ENCODE measurements at regions not wholly inside any gene's neighbourhood (a gene's known extent, or its start where the extent isn't known, plus 50 kb on each side); places are given as distances from the start of the nearest gene placed in this dataset.

- no peaks in the 10 kb centered on the region for H3K36me3 ChIP-seq
- H3K27ac ChIP-seq: no peak overlapping the region
- no peaks in the 10 kb centered on the region for H3K9me3 ChIP-seq
- no peak overlapping the region for H3K4me3 ChIP-seq (replicated peaks in 1 of 3)
- no peaks in the 10 kb centered on the region for H3K27me3 ChIP-seq
- intact Hi-C loops (cut with DNase I): no loop called here
- no peaks in the 10 kb centered on the region for H3K4me1 ChIP-seq
- DNase-seq: no peak
- no peak for TF ChIP-seq POLR2A (IDR thresholded peaks at IDR 0.05)
- TF ChIP-seq CTCF (IDR thresholded peaks at IDR 0.05): no peak
Measured at GRCh38 chr13:107413005-107413404, 802.3 kb downstream of the LIG4 start.

DNA sequence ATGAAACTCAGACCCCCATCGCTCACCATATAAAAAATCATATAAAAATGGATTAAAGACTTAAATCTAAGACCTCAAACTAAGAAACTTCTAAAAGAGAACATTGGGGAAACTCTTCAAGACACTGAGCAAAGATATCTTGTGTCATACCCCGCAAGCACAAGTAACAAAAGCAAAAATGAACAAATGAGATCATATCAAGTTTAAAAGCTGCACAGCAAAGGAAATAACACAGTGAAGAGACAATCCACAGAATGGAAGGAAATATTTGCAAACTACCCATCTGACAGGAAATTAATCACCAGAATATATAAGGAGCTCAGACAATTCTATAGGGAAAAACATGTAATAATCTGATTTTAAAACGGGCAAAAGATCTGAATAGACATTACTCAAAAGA lies 808.3 kb downstream of the LIG4 start:
- 82 to 85% methylated on average over 3 of the region's 3 CpGs for WGBS, 2 donors
- H3K27me3 ChIP-seq: no peaks in the 10 kb centered on the region
- DNase-seq: no peak
- H3K9me3 ChIP-seq: no peaks in the 10 kb centered on the region
- H3K4me1 ChIP-seq: no peaks in the 10 kb centered on the region
- intact Hi-C loops (cut with DNase I): no loop called here
- no peak overlapping the region for H3K27ac ChIP-seq
- no peak for TF ChIP-seq POLR2A (IDR thresholded peaks at IDR 0.05)
- no peak for TF ChIP-seq CTCF (IDR thresholded peaks at IDR 0.05)
- no peaks in the 10 kb centered on the region for H3K36me3 ChIP-seq
- no peak overlapping the region for H3K4me3 ChIP-seq (replicated peaks in 1 of 3)

GRCh38 chr13:107395927-107396662 lies 819.2 kb downstream of the LIG4 start:
- Histone ChIP-seq H3K9me3 (no peaks in the 10 kb centered on the region), H3K27ac (no peak overlapping the region), H3K36me3 (no peaks in the 10 kb centered on the region), H3K4me1 (no peaks in the 10 kb centered on the region), H3K4me3 (replicated peaks in 1 of 3) (no peak overlapping the region), H3K27me3 (no peaks in the 10 kb centered on the region)
- DNase-seq: no peak
- TF ChIP-seq POLR2A (IDR thresholded peaks at IDR 0.05) (no peak), CTCF (IDR thresholded peaks at IDR 0.05) (no peak)
- intact Hi-C loops (cut with DNase I): no loop called here
- WGBS, 2 donors: 70 to 77% methylated on average over 7 of the region's 7 CpGs

GRCh38 chr13:107392205-107392604 lies 823.1 kb downstream of the LIG4 start:
- no peaks in the 10 kb centered on the region for H3K9me3 ChIP-seq
- no peak overlapping the region for H3K27ac ChIP-seq
- no peak for DNase-seq
- H3K36me3 ChIP-seq: no peaks in the 10 kb centered on the region
- no peaks in the 10 kb centered on the region for H3K4me1 ChIP-seq
- no peak for TF ChIP-seq POLR2A (IDR thresholded peaks at IDR 0.05)
- no peak for TF ChIP-seq CTCF (IDR thresholded peaks at IDR 0.05)
- 36 to 46% methylated on average over 1 of the region's 1 CpG for WGBS, 2 donors
- intact Hi-C loops (cut with DNase I): no loop called here
- no peaks in the 10 kb centered on the region for H3K27me3 ChIP-seq
- H3K4me3 ChIP-seq (replicated peaks in 1 of 3): no peak overlapping the region

DNA sequence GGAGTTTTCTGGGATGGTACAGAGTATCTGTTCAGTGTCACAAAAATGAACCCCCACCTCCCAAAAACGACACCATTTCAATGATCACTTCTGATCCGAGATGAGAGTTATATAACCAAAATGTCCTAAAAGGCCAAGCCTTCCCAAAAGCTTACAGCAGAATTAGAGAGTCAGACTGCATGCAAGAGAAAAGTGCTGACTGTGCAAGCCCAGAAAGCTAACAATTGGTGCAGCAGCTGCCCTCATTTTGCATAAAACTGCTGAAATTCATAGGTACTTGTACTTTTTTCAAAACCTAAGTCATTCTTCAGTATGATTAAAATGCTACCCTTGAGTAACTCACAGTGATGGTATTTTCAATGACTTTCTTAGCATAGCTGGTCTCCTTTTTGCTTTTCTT lies 819.6 kb upstream of the ARGLU1 start:
- no peak overlapping the region for H3K4me3 ChIP-seq (replicated peaks in 1 of 3)
- TF ChIP-seq CTCF (IDR thresholded peaks at IDR 0.05) (no peak), POLR2A (IDR thresholded peaks at IDR 0.05) (no peak)
- 73 to 78% methylated on average over 2 of the region's 2 CpGs for WGBS, 2 donors
- no peaks in the 10 kb centered on the region for H3K27me3 ChIP-seq
- no peaks in the 10 kb centered on the region for H3K9me3 ChIP-seq
- no peaks in the 10 kb centered on the region for H3K4me1 ChIP-seq
- H3K27ac ChIP-seq: no peak overlapping the region
- no peak for DNase-seq
- intact Hi-C loops (cut with DNase I): no loop called here
- no peaks in the 10 kb centered on the region for H3K36me3 ChIP-seq

All from thyroid gland (tissue), 4 donors.